Progenitor cell of endocrine pancreas (in vitro differentiated cells): ENCODE measurements at regions not wholly inside any gene's neighbourhood (a gene's known extent, or its start where the extent isn't known, plus 50 kb on each side); places are given as distances from the start of the nearest gene placed in this dataset.
"Not testable (repeated sequence)": the region's sequence is repeated elsewhere in the genome, so short reads cannot be mapped to it uniquely, and the experiment has no call there.

Experiments used
- DNase-seq: peaks from one replicate; pipeline ENCODE4 v3.0.0; 2021; ENCODE audit warnings: low spot score; ENCODE audit not compliant: unreplicated experiment
- H3K27ac Mint-ChIP-seq: 2 replicates; pipeline ENCODE4 v1.8.0; 2021; ENCODE audit warnings: mild to moderate bottlenecking, moderate library complexity, mixed read lengths
- H3K27me3 Mint-ChIP-seq: 2 replicates; pipeline ENCODE4 v1.8.0; 2021; ENCODE audit warnings: mixed read lengths
- H3K36me3 Mint-ChIP-seq: 2 replicates; pipeline ENCODE4 v1.8.0; 2022; ENCODE audit warnings: mixed read lengths; ENCODE audit not compliant: insufficient read depth
- H3K4me1 Mint-ChIP-seq: 2 replicates; pipeline ENCODE4 v1.8.0; 2021; ENCODE audit warnings: low read depth, mixed read lengths
- H3K4me3 Mint-ChIP-seq: 2 replicates; pipeline ENCODE4 v1.8.0; 2021; ENCODE audit warnings: low read depth, mild to moderate bottlenecking, moderate library complexity, mixed read lengths
- H3K9me3 Mint-ChIP-seq: 2 replicates; pipeline ENCODE4 v1.8.0; 2021; ENCODE audit warnings: low read depth, mixed read lengths
- TF ChIP-seq, protein P1 (sequence below): fragments of 200-600 bp; sonication (generic); IDR thresholded peaks from one replicate; pipeline ENCODE4 v1.5.0; 2021; ENCODE audit warnings: antibody characterized with exemption, mild to moderate bottlenecking; ENCODE audit not compliant: unreplicated experiment

GRCh38 chr3:104943974-104944373 lies 422.7 kb upstream of the ALCAM start:
- H3K36me3 Mint-ChIP-seq, result no peaks in the 10 kb centered on the region
- TF ChIP-seq, protein P1, sequence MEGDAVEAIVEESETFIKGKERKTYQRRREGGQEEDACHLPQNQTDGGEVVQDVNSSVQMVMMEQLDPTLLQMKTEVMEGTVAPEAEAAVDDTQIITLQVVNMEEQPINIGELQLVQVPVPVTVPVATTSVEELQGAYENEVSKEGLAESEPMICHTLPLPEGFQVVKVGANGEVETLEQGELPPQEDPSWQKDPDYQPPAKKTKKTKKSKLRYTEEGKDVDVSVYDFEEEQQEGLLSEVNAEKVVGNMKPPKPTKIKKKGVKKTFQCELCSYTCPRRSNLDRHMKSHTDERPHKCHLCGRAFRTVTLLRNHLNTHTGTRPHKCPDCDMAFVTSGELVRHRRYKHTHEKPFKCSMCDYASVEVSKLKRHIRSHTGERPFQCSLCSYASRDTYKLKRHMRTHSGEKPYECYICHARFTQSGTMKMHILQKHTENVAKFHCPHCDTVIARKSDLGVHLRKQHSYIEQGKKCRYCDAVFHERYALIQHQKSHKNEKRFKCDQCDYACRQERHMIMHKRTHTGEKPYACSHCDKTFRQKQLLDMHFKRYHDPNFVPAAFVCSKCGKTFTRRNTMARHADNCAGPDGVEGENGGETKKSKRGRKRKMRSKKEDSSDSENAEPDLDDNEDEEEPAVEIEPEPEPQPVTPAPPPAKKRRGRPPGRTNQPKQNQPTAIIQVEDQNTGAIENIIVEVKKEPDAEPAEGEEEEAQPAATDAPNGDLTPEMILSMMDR, result no peak
- H3K27ac Mint-ChIP-seq, result no peak overlapping the region
- peaks cover 8% of the 10 kb centered on the region for H3K9me3 Mint-ChIP-seq
- DNase-seq, result no peak
- H3K27me3 Mint-ChIP-seq, result no peaks in the 10 kb centered on the region
- no peak overlapping the region for H3K4me3 Mint-ChIP-seq
- H3K4me1 Mint-ChIP-seq, result peaks cover 5% of the 10 kb centered on the region

DNA sequence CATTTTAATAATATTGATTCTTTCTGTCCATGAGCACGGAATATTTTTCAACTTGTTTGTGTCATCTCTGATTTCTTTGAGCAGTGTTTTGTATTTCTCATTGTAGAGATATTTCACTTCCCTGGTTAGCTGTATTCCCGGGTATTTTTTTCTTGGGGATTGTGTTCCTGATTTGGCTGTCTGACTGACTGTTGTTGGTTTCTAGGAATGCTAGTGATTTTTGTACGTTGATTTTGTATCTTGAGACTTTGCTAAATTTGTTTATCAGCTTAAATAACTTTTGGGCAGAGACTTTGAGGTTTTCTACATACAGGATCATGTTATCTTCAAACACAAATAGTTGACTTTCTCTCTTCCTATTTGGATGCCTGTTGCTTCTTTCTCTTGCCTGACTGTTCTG lies 418.8 kb upstream of the ALCAM start:
- Mint-ChIP-seq H3K36me3 (no peaks in the 10 kb centered on the region), H3K9me3 (peaks cover 14% of the 10 kb centered on the region), H3K27ac (no peak overlapping the region), H3K4me3 (no peak overlapping the region), H3K27me3 (no peaks in the 10 kb centered on the region), H3K4me1 (peaks cover 5% of the 10 kb centered on the region)
- DNase-seq, result no peak
- TF ChIP-seq, protein P1, result no peak

DNA sequence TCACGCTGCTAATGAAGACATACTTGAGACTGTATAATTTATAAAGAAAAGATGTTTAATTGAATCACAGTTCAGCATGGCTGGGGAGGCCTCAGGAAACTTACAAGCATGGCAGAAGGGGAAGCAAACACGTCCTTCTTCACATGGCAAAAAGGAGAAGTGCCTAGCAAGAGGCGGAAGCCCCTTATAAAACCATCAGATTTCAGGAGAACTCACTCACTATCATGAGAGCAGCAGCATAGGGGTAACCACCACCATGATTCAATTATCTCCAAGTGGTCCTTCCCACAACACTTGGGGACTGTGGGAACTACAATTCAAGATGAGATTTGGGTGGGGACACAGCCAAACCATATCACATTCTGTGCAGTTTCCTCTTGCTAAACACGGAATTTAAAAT lies 416.9 kb upstream of the ALCAM start:
- H3K27me3 Mint-ChIP-seq, H3K4me1 Mint-ChIP-seq, H3K27ac Mint-ChIP-seq, H3K4me3 Mint-ChIP-seq, H3K36me3 Mint-ChIP-seq, DNase-seq: not testable (repeated sequence)
- H3K9me3 Mint-ChIP-seq, result peaks cover 14% of the 10 kb centered on the region

DNA sequence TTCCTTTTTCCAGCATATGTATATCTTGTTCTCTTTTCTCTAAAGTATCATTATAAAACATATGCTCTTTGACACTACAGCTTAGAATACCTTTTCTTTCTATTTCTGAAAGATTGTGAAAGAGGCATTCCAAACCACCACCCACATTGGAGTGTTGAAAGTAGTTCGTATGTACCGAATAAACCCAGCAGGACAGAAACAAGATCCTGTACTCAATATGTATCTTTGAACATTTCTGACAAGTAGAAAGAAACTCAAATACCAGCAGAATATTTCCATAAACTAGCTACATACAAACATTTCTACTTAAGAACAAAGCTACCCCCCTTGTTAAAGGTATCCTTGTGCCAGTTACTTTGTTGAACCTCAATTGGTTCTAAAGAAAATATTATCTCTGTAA lies 415.3 kb upstream of the ALCAM start:
- H3K9me3 Mint-ChIP-seq, result peaks cover 6% of the 10 kb centered on the region
- H3K36me3 Mint-ChIP-seq, result no peaks in the 10 kb centered on the region
- no peak overlapping the region for H3K27ac Mint-ChIP-seq
- H3K4me1 Mint-ChIP-seq, result no peaks in the 10 kb centered on the region
- no peak overlapping the region for H3K4me3 Mint-ChIP-seq
- no peaks in the 10 kb centered on the region for H3K27me3 Mint-ChIP-seq
- TF ChIP-seq, protein P1, result no peak
- no peak for DNase-seq

DNA sequence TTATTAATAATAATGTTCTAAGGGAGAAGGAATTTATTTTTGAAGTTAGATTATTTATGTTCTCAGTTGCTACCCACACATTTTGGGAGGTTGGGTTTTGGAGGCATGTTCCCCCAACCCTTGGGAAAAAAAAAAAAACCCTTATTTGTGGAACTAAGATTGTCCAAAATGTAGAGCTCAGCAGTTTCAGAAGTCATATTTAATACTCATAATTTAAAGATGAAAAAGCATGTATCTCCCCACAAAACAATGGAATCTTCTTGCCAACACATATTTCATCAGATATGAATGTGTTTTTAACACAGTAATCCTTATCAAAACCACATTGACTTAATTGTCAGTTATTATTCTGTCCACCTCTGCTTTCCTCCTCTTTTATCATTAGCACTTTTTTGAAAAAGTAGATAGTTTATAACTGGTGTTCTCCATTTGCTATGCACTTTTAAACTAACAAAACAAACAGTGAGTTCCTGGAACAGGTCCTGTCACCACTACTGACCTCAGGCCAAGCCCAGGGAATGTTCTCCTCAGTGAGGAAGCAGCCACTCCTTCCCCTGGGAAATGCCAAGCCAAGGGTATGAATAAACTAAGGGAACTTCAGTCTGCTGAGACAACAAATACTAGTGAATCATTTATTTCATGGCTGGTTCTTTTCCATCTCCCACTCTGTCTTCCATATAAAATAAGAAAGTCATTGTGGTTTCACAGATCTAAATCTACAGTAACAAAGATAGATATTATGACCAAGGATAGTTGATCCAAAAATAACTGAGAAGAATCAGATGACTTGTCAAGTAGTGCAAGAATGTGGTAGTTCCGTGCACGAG lies 414.4 kb upstream of the ALCAM start:
- Mint-ChIP-seq H3K4me3 (no peak overlapping the region), H3K4me1 (no peaks in the 10 kb centered on the region), H3K36me3 (no peaks in the 10 kb centered on the region), H3K27me3 (no peaks in the 10 kb centered on the region), H3K9me3 (peaks cover 6% of the 10 kb centered on the region), H3K27ac (no peak overlapping the region)
- DNase-seq, result no peak
- TF ChIP-seq, protein P1, result no peak
